ENCODE measurements at regions not wholly inside any gene's neighbourhood (a gene's known extent, or its start where the extent isn't known, plus 50 kb on each side); places are given as distances from the start of the nearest gene placed in this dataset.

GRCh38 chr6:121806116-121806515, 370.7 kb downstream of the GJA1 start:
- CTCF ChIA-PET = interaction anchor here (0.5 to 0.6 kb wide), 3 partner anchors 497 to 567 kb away, joined by 3 read pairs; no protein-coding TSS in a partner anchor
- Histone ChIP-seq H3K9me3 (ENCODE audit: control insufficient read depth, insufficient read depth, low read depth, low read length) (no peaks in the 10 kb centered on the region), H3K4me3 (ENCODE audit: low read depth, low read length) (no peak overlapping the region), H3K27ac (ENCODE audit: extremely low read depth, low read depth, low read length) (no peak overlapping the region), H3K4me1 (ENCODE audit: control insufficient read depth, insufficient read depth, low read length) (no peaks in the 10 kb centered on the region), H3K36me3 (ENCODE audit: control insufficient read depth in 2 of 2, insufficient read depth in 1 of 2, low read length in 2 of 2) (no peaks in the 10 kb centered on the region)
- POLR2A ChIA-PET = interaction anchor here (0.6 kb wide), 1 partner anchor 226 kb away, joined by 6 read pairs; no protein-coding TSS in a partner anchor
- TF ChIP-seq ZNF624 (tag by site-specific recombination; IDR thresholded peaks at IDR 0.05) (no peak), ZNF837 (tag by site-specific recombination; IDR thresholded peaks at IDR 0.05) (no peak), KLF17 (tag by site-specific recombination; IDR thresholded peaks at IDR 0.05) (no peak), MYNN (tag by site-specific recombination; IDR thresholded peaks at IDR 0.05; ENCODE audit: borderline replicate concordance) (no peak), ZNF514 (tag by site-specific recombination; IDR thresholded peaks at IDR 0.05) (no peak), BCL11A (tag by site-specific recombination; IDR thresholded peaks at IDR 0.05; ENCODE audit: low read depth) (no peak), EGR2 (tag by site-specific recombination; IDR thresholded peaks at IDR 0.05; ENCODE audit: low read depth) (no peak), MEIS1 (CRISPR knock-in tag; IDR thresholded peaks at IDR 0.05; ENCODE audit: borderline replicate concordance) (no peak)

GRCh38 chr6:121809211-121809610, 373.8 kb downstream of the GJA1 start:
- Histone ChIP-seq H3K36me3 (ENCODE audit: control insufficient read depth in 2 of 2, insufficient read depth in 1 of 2, low read length in 2 of 2) (no peaks in the 10 kb centered on the region), H3K4me1 (ENCODE audit: control insufficient read depth, insufficient read depth, low read length) (no peaks in the 10 kb centered on the region), H3K4me3 (ENCODE audit: low read depth, low read length) (no peak overlapping the region), H3K27ac (ENCODE audit: extremely low read depth, low read depth, low read length) (no peak overlapping the region), H3K9me3 (ENCODE audit: control insufficient read depth, insufficient read depth, low read depth, low read length) (no peaks in the 10 kb centered on the region)
- CTCF ChIA-PET = interaction anchor here (0.7 kb wide), 1 partner anchor 287 kb away, joined by 3 read pairs; no protein-coding TSS in a partner anchor
- TF ChIP-seq ZNF26 (tag by site-specific recombination; IDR thresholded peaks at IDR 0.05) (no peak), ZNF202 (tag by site-specific recombination; IDR thresholded peaks at IDR 0.05; ENCODE audit: borderline replicate concordance) (no peak), MZF1 (tag by site-specific recombination; IDR thresholded peaks at IDR 0.05; ENCODE audit: borderline replicate concordance) (no peak), ZNF133 (tag by site-specific recombination; IDR thresholded peaks at IDR 0.05) (no peak)
- POLR2A ChIA-PET = no interaction called here

- H3K27ac ChIP-seq (ENCODE audit: extremely low read depth, low read depth, low read length) = no peak overlapping the region
- H3K4me3 ChIP-seq (ENCODE audit: low read depth, low read length) = no peak overlapping the region
- POLR2A ChIA-PET = no interaction called here
- H3K9me3 ChIP-seq (ENCODE audit: control insufficient read depth, insufficient read depth, low read depth, low read length) = no peaks in the 10 kb centered on the region
- CTCF ChIA-PET = interaction anchor here (0.7 to 0.9 kb wide), 2 partner anchors 14 to 288 kb away, joined by 3 read pairs; no protein-coding TSS in a partner anchor
- H3K36me3 ChIP-seq (ENCODE audit: control insufficient read depth in 2 of 2, insufficient read depth in 1 of 2, low read length in 2 of 2) = no peaks in the 10 kb centered on the region
- no peaks in the 10 kb centered on the region for H3K4me1 ChIP-seq (ENCODE audit: control insufficient read depth, insufficient read depth, low read length)
- TF ChIP-seq ZFP37 (tag by site-specific recombination; IDR thresholded peaks at IDR 0.05) (no peak), ZNF624 (tag by site-specific recombination; IDR thresholded peaks at IDR 0.05) (no peak), ZIC2 (tag by site-specific recombination; IDR thresholded peaks at IDR 0.05) (no peak), GLIS2 (tag by site-specific recombination; IDR thresholded peaks at IDR 0.05) (no peak), ZNF366 (tag by site-specific recombination; conservative IDR thresholded peaks at IDR 0.05) (no peak), ZNF514 (tag by site-specific recombination; IDR thresholded peaks at IDR 0.05) (no peak), ZNF280D (tag by site-specific recombination; IDR thresholded peaks at IDR 0.05) (no peak), ZNF221 (tag by site-specific recombination; IDR thresholded peaks at IDR 0.05; ENCODE audit: borderline replicate concordance) (no peak), ZNF704 (tag by site-specific recombination; IDR thresholded peaks at IDR 0.05) (no peak), PRDM6 (tag by site-specific recombination; IDR thresholded peaks at IDR 0.05) (no peak), ZNF157 (tag by site-specific recombination; IDR thresholded peaks at IDR 0.05) (no peak), ZNF404 (tag by site-specific recombination; IDR thresholded peaks at IDR 0.05) (no peak)
Observed at GRCh38 chr6:121810158-121811032, 374.9 kb downstream of the GJA1 start.
